GM19395 (cell line): ENCODE measurements at regions not wholly inside any gene's neighbourhood (a gene's known extent, or its start where the extent isn't known, plus 50 kb on each side); places are given as distances from the start of the nearest gene placed in this dataset.
A peak's percentile ranks its signal among the peaks of the same experiment; 100 is the strongest.

ENCODE experiments used
- ATAC-seq: cut with Tn5 transposase; IDR thresholded peaks from one replicate; pipeline ENCODE4 v1.9.1; 2021; ENCODE audit warnings: mild to moderate bottlenecking, moderate library complexity; ENCODE audit not compliant: unreplicated experiment

DNA sequence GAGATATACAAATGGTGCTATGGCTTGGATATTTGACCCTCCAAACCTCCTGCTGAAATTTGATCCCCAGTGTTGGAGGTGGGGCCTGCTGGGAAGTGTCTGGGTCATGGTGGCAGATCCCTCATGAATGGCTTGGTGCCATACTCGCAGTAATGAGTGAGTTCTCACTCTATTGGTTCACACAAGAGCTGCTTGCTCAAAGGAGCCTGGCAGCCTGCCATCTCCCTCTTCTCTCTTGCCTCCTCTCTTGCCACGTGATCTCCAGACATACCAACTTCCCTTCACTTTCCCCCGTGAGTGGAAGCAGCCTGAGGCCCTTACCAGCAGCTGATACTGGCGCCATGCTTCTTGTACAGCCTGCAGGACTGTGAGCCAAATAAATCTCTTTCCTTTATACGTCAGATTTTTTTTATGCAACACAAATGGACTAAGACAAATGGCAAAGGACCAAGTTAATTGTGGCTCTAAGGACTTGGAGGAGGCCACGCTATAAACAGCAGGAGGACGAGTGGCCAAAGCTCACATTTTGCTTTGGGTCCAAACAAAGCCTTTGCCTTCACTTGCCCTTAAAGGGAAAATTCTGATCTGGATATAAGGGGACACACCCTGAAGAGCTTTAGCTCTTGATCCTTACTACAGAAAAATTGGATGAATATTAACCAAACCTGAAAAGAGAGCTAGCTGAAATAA is 214.7 kb downstream of the SS18 start:
- ATAC-seq = no peak

DNA sequence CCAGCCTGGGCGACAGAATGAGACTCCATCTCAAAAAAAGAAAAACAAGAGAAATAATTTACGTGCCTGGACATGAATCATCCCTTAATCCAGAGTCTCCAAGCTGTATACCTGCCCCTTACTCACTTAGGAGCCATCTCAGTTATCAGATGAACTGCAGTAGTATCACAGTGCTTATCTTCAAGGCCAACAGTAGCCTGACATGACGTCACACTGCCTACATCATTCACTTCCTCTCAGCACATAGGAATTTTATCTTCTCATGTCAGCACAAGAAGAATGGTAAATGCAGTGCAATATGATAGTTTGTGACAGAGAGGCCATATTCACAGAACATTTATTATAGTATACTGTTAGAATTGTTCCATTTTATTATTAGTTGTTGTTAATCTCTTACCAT is 216.6 kb downstream of the SS18 start:
- ATAC-seq = no peak

DNA sequence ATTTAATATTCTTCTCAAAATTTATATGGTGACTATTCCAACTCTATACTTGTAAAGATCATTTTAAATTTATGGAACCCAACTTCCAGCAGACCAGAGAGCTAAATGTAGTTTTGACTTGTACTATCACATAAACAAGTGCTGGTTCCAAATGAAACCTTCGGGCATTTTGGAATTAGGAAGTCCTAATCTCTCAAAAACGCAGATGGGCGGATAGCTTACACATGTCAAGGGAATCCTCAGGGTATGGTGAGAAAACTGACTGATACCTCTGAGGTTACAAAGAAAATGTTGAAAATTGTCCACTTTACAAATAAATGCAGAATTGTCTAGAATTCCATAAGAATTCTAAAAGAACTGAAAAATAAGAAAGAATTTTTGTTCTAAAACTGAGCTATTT is 224.1 kb downstream of the SS18 start:
- ATAC-seq = no peak

DNA sequence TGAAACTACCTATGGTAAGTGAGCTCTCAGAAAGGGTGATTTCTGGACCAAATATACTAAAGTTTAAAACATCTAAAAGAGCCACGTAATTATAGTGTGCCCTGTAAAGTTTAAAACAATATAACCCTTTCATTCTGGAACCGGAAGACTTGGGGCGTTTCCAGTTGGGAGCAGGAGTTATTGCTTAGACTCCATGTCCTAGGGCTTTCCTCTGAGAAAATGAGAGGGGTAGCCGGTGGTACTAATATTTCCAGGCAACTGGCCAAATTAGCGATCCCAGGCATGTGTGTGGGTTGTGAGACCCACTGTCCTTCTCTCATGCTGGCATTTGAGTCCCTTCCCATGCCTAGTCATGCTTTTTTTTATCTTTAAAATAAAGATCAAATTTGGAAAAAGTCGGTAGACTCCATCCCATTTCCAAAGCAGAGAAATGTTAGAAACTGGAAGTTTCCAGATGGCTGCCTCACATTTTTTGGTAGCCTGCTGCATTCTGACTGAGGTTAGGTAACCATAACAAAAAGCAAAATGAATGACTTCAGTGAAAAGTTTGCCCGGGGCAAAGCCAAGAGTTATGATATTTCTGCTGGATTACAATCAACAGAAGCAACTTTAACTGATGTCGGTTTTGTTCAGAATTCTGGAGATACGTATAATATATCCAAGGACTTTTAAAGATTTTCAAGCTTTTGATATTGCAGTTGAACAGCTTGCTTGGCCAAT is 227.4 kb downstream of the SS18 start:
- ATAC-seq = no peak

DNA sequence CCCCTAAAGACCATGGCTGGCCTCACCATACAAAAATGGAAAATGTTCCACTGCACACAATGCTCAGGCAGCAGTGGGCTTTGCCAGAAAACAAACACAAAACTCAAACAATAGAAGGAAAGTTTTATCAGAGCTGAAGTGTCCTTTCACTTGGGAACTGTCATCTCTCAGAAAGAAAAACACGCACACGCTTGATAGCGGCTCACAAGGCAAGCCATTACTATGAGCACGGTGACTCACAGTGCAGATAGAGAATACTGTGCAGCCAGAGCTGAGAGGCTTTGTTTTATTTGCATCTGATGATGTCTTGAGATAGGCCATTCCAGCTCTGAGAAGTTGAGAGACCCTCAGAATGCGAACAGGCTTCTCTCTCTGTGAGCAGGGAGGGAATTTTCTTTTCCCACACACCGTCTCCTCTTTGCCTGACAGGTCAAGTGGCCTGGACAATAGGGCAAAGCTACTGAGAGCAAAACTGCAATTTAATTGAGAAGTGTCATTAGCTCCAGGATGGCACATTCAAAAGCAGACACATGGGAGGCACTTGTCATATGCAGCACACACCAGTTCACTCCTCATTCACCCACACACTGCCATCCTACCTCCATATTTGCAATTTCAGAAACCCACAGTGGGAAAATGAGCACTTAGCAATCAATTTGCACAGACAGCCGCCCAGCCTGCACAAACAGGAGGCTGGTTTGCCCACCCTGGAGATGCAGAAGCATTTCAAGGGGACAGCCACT is 236.6 kb downstream of the SS18 start:
- no peak for ATAC-seq

DNA sequence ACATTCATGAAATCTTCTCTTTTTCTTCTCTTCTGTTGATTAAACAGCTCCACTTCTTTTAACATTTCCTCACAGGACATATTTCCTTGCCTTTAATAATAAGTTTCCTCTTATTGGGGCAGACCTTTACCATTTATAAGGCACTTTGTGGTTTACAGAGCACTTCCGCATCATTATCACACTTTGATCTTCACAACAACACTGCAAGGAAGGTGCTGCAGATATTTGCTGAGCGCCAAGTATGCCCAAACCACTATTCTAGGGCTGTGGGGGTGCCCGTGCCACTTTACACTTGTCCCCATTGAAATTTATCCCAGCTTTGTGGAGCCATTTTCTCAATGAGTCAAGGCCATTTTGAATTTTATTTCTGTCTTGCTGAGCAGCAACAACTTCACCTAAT is 246.6 kb downstream of the SS18 start:
- no peak for ATAC-seq

DNA sequence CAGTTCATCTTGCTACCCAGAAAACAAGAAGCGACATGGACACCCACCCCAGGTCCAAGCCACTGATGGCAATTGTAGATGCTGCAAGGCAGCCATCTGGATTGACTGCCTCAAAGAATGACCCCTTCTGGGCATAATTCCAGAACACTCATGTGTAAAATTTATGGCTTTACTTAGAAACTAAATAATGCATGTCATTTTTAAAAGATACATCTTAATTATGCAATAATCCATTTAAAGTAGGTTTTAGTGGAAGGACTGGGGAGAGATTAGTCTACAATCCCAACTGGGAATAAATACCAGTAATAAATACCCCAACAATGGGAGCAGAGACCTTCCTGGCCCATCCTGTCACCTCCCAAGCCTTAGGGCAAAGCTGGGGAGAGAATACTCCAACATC is 247.7 kb downstream of the SS18 start:
- ATAC-seq = no peak

DNA sequence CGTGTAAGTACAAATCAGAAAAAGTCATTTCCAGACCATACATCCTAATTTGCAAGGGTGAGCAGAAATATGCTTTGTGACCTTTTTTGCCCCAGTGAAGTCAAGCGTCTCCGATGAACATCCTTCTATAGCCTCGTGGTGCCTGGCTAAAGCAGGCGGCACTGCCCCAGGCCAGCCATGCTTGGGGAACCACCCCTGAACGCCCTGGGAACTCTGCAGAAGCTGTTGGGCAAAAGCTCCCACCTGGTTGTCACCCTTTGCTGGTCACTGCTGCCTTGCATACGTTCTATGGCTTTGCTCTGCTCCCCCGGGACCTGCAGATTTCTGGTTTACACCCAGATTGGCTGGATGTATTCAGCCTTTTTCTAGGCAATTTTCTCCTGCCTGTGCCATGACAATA is 256.4 kb downstream of the SS18 start:
- ATAC-seq = no peak

DNA sequence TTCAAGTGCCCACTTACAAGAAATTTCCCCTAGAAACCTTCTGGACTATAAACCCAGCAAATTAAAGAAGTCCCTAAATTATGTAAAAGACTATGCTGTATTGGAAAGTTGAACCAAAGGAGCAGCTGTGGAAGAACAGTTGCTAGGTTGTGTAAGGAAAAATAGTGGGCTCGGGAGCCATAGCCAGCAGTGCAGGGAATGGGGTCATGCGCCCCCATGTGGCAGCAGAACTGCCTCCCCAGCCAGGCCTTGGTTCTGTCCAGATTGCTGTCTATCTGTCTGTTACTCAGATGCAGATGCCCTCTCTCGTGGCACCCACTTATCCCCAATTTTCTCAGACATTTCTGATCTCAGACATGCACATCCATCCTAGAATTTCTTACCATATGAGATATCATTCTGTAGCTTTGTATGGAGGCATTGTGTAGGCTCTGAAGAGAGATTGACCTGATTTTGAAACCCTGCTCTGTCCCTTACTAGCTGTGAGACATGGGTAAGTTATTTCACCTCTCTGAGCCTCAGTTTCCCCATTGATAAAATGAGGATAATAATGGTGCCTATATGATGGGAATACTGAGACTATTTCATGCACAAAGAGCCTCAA is 258.3 kb downstream of the SS18 start:
- peak; percentile 63 for ATAC-seq

DNA sequence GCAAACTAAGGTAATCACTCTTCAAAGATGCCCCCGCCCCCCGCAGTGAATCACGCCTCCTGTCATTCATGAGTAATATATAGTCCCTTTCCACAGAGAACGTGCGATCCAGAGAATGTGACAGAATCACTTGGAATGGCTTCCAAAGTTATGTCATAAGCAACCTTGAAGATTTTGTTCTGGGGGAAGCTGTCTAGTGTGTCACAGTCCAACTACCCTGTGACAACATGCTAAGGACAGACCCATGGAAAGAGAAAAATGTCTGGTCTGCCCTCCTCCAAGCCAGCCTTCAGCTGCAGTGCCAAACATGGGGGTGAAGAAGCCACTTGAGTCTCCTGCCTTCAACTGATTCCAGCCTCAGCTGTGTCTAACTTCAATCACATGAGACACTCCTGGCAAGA is 259.1 kb downstream of the SS18 start:
- no peak for ATAC-seq

DNA sequence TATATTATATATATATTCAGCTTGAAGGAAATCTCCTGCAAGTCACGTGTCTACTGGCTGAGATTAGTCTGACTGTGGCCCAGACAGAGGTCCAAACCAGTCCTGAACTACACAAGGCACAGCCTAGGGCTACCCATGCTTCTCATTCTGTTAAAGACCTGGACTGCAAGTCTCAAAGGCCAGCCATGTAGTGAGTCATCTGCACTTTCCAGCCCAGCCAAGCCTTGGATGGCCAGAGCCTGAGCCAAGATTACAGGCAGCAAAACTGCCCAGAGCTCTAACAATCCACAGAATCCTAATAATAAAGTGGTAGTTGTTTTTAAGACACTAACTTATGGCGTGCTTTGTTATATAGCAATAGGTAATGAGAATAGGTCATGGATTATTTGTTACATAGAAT is 259.6 kb downstream of the SS18 start:
- ATAC-seq = no peak

DNA sequence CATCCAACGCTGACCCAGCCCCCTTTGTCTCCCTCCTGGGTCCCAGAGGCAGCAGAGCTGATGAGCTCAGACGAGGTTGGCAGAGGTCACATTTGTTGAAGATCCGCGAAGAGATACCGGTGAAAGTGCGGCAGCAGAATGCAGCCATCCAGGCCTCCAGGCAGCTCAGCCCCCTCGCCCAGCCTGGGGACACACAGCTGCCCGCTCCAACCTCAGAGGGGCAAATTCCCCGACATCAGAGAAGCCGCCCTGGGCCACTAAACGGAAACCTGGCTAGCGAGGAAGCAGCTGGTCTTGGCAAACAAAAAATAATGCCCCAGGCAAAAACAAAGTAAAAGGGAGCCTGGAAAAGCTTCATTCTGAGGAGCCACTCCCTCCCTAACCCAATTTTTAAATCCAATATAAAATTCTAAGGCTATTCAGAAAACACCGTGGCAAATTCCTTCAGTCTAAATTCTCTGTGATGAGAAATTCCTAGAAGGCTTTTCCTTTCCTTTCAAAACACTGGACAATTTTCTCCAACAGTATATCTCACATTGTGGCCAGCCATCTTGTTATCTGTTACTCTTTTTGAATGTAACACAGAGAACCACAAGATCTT is 262.4 kb downstream of the SS18 start:
- ATAC-seq = no peak

DNA sequence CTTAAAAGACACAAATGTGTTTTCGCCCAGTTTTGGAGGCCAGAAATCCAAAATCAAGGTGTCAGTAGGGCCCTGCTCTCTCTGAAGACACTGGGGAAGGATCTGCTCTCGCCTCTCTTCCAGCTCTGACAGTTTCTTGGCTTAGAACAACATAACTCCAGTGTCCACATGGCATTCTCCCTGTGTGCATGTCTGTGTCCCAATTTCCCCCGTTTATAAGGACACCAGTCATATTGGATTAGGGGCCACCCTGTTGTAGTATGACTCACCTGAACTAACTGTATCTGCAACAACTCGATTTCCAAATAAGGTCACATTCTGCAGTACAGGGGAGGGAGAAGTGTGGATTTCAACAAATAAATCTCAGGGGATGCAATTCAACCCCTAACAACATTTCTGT is 263.2 kb downstream of the SS18 start:
- no peak for ATAC-seq

DNA sequence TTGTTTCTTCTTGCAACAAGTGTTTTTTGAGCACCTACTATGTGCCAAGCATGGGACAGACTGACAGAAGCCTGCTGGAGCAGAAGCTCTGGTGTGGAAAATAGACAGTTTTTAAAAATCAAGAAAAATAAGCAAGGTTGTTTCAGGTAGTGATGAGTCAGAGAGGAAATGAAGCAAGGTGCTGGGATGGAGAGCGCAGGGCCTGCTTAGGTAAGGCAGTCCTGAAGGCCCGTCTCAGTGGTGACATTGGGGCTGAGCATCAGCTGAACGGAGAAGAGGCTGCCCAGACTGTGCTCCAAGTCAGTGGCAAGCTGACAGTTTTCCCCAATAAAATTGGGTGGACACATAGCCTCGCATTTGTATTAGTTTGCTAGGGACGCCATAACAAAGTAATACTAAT is 263.6 kb downstream of the SS18 start:
- no peak for ATAC-seq

DNA sequence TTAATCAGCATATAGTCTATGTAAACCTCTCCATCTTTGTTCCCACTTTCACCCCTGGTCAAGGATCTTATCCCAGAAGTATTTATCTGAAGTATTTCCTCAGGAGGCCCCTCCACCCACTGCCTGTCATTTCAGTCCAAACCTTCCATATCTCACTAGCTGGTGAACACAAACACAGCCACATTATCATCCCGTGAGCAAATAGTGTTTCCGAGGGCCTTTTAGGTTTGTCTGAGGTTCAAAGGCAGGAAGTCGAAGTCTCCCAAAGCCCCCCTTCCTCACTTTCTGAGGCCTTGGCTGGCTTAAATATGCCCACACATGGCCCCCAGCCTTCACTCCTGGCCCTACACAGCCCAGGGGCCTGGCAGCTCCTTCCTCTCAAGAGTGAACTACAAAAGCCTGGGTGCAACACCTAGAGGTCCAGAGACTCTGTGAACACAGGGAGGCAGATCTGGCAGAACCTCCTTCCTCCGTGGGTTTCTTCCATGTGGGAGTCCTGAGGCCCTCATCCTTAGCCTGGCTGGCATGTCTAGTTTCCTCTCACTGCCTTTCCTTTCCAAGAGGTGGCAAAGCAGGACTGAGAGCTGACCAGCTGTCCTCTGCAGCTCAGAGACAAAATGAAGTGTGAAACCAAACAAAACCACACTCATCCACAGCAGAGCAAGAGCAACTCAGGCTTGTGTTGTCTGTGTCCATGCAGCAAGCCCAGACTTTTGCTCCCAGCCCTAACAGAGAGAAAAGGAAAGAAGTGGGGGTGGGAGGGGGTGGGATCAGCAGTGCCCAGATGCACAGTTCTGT is 264.2 kb downstream of the SS18 start:
- ATAC-seq = no peak

DNA sequence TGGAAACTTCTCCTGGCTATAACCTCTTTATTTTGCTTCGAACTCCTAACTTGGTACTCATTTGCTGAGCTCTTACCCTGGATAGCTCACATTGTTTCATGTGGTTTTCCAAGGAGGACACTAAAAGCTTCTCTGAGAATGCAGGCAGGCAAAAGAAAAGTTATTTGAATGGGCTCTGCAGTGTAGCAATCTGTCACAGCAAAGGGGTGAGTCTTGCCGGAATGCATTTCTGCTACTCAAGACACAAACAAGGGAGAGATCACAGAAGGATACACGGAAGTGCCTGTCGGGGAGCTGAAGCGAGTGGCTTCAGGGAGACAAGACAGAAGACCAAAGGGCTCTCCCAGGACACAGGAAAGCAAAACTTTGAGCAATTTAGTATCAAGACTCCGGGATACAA is 265.4 kb downstream of the SS18 start:
- ATAC-seq = no peak

DNA sequence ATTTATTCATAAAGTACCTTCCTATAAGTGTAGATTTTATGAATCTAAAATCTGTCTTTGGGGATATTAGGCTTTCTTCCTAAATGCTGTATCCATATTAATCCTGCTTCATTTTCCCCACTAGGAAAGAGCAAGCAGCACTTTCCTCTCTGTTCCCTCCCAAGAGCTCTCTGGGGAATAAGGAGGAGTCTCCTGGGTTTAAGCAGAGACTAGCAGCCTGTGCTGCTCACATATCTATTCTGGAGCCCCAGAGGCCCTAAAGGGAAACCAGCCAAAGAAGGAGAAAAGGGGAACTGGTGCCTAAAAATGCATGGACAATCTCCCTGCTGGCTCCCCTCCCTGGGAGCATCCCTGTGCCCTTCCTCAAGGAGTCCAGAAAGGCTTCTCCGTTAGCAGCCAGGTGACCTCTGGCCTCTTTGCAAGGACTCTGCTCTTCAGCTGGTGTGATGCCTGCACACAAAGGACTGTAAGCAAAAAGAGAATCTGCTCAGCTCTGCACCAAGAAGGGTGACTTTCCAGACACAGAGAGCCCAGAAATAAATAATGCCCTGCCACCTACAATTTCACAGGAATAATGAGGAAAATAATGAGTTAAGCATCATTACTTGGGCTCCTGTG is 270.6 kb downstream of the SS18 start:
- no peak for ATAC-seq

DNA sequence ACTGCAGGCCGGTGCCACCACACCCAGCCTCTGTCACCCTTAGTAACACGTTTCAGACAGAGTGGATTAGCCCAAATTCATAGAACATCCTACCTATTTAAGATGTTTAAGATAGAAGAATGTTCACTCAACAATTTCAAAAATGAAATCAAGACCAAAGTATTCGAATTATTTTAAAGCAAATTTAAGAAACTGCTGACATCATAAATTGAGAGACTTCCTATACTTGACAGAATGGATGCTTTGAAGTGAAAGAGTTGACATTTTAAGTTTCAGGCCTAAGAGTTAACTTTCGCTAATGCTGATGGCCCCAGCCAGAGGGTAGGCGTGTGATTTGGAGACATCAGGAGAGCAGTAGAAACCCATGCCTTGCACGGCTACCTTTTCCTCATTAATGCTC is 271.9 kb downstream of the SS18 start:
- ATAC-seq = no peak

DNA sequence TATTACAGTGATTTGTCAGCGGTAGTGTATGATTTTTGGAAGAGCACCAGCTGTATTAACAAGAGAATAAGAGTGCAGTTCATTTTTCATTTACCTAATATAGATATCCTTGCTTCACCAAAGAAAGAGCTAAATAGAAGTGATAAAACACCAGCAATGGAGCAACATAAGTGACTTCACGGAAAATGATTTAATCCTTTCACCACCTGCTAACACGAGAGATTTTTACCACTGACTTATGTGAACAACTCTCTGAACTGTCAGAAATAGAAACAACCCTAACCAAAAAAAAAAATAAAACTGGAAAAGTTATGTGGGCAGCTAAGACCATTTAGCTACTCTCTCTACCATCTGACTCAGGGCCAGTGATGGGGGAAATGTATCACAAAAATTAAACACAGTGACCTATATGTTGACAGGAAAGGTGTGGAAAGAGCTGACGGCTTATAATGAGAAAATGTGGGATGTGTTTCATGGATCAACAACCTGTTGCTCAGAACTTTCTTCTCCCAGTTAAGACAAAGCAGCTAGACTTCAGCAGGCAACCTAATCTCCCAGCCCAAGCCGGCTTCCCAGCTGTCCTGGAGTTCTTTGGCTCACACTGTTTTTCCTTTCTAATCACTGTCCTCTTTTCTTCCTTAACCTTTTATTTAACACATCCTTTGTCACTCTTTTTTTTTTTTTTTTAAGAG is 272.7 kb downstream of the SS18 start:
- no peak for ATAC-seq

DNA sequence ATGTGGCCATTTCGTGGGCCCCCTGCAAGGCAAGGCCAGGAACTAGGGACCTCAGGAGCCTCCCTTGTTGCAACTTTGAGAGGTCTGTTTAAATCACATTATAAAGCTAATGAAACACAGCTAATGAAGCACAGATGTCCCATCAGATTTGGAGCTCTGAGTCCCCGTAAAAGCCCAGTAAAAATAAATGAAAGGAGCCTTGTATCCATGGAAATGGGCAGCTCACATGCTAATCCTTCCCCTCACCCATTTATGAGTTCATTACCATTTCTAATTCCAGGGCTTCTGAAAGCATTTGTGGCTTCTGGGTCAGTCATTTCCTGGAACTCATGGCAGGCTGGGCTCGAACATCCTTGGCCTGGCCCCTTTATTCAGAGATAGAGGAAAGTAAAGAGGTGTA is 274.8 kb downstream of the SS18 start:
- no peak for ATAC-seq
